ENCODE measurements at regions not wholly inside any gene's neighbourhood (a gene's known extent, or its start where the extent isn't known, plus 50 kb on each side); places are given as distances from the start of the nearest gene placed in this dataset.

GRCh38 chr2:237150186-237150585 lies 64.5 kb downstream of the COPS8 start:
- DNase-seq (ENCODE audit: low read depth in 3 of 3), result no peak

DNA sequence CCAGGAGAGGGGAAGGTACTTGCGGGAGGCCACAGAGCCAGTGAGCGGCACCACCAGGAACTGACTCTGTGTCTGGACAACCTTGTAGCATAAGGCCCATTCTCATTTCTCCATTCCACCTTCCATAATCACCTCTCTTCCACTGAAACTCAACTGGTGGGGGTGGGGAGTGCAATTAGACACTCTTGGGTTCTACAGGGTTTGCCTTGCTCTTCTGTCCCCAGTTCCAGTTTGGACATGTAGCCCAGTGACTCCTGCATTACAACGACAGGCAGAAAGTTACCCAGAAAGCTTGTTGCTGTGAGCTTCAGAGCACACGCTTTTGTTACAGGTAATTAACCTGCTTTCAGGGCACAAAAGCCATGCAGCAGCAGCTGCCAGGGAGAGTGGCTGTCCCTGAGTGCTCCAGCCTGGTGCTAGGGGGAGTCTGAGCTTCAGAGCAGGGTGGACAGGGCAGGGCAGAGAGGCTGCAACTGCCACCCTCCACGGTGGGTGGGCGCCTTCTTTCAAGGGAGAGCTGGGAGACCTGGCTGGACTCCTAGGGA lies 65.2 kb downstream of the COPS8 start:
- DNase-seq (ENCODE audit: low read depth in 3 of 3), result no peak

DNA sequence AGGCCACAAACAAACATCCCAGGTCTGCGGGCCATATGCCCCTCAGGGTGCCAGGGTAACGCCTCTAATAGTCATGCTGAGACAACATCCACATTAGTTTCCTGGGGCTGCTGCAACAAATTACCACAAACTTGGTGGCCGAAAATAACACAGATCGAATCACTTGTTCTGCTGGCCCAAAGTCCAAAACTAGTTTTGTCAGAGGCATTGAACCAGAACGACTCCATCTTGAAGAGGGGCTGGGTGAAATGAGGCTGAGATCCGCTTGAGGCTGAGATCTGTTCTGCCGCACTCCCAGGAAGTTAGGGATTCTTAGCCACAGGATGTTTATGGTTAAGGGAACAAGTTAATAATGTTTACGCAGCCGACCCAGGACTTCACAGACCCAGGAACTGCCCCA lies 66.7 kb downstream of the COPS8 start:
- no peak for DNase-seq (ENCODE audit: low read depth in 3 of 3)

DNA sequence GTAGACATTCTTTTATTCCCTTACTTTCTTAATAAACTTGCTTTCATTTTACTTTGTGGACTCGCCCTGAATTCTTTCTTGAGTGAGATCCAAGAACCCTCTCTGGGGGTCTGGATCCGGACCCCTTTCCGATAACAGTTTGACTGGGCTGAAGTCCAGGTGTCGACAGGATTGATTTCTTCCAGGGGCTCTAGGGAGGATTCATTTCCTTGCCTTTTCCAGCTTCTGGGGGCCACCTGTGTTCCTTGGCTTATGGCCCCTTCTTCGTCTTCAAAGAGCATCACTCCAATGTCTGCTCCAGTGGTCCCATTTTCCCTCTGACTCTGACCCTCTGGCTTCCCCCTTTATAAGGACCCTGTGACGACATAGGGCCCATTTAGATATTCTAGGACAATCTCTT lies 67.5 kb downstream of the COPS8 start:
- DNase-seq (ENCODE audit: low read depth in 3 of 3), result no peak

GRCh38 chr2:237154082-237154638 lies 68.5 kb downstream of the COPS8 start:
- DNase-seq (ENCODE audit: low read depth in 3 of 3), result peak in 2 of 3 experiments; percentile 19 to 46

GRCh38 chr2:237154884-237155851 lies 69.5 kb downstream of the COPS8 start:
- peak in 1 of 3 experiments; percentile 56 for DNase-seq (ENCODE audit: low read depth in 3 of 3)

- peak in 2 of 3 experiments; percentile 22 to 60 for DNase-seq (ENCODE audit: low read depth in 3 of 3)
Observed at GRCh38 chr2:237156031-237156856, 70.6 kb downstream of the COPS8 start.

GRCh38 chr2:237156857-237157779 lies 71.4 kb downstream of the COPS8 start:
- no peak for DNase-seq (ENCODE audit: low read depth in 3 of 3)

- no peak for DNase-seq (ENCODE audit: low read depth in 3 of 3)
Observed at GRCh38 chr2:237157780-237158102, 72.1 kb downstream of the COPS8 start.

DNA sequence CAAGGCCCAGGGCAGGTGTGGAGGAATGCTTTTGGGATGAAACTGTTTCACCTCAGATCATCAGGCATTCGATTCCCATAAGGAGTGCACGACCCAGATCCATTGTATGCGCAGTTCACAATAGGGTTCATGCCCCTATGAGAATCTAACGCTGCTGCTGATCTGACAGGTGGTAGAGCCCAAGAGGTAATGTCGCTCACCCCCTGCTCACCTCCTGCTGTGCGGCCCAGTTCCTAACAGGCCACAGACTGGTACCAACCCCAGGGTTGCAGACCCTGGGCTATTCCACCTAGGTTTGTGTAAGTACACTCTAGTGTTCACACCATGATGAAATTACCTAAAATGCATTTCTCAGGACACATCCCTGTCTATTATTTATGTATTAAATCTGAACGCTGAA lies 72.5 kb downstream of the COPS8 start:
- no peak for DNase-seq (ENCODE audit: low read depth in 3 of 3)

DNA sequence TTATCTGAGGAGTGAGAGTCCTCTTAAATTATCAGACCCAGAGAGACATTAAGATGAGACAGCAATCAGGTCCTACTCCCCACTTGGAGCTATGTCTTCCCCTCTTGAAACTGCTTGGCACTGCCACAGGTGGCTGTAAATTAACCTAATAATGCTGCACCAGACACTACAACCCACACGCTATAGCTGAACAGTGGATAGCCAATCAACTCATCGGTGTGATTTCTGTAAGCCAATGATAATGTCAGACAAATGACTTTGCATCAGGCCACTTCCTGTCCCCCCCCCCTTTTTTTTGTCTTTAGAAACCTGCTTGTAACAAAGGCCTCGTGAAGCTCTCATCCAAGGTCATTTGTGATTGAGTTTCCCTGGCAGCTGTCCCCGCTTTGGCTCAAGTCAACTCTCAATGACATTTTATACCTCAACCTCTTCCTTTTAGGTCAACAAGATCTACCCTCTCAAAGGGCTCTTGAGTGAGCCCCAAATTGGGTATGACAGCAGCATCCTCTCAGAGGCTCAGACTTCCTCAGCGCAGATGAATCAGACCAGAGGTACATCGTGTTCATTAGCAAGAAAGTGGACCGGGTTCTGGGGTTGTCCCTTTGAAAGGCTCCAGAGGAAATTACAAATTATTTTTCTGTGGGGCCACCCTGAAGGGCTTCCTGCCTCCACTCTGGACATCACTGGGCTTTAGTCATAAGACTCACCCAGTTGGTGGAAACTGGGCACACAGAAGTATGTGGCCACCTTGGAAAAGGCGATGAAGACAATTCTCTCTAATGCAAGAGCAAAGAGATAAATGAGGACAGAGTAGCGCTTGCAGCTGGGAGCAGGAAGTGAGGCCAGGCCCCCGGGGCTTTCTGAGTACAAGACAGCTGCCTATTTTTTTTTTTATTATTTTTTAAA lies 73.6 kb downstream of the COPS8 start:
- no peak for DNase-seq (ENCODE audit: low read depth in 3 of 3)

DNA sequence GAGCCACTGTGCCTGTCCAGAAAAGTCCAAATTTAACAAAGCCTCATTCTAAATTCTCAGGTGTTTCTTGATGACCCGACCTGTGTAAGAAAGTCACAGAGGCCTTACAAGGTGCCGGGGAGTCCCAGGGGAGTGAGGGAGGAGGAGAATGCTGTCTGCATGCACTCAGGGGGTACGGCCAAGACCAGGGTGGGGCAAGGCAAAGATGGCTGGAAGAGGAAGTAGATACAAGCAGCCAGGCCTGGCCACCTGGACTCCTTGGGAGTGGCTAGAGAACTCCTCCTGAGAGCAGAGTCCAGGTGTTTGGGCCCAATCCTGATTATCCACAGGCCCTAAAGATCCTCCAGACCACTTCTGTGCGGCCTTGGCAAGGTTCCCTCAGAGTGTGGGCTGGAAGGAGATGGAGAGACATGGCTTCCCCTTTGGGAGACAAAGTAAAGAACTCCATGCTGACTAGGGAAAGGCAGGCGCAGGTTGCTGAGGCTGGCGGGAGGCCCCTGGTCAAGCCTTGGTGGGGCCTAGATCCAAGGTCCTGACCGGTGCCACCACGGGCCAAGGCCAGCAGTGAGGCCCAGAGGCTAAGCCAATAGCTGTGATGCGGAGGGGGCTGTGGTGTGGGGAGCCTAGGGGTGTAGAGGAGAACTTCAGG lies 74.7 kb downstream of the COPS8 start:
- DNase-seq (ENCODE audit: low read depth in 3 of 3), result no peak

GRCh38 chr2:237161189-237161588 lies 75.5 kb downstream of the COPS8 start:
- DNase-seq (ENCODE audit: low read depth in 3 of 3), result no peak

DNA sequence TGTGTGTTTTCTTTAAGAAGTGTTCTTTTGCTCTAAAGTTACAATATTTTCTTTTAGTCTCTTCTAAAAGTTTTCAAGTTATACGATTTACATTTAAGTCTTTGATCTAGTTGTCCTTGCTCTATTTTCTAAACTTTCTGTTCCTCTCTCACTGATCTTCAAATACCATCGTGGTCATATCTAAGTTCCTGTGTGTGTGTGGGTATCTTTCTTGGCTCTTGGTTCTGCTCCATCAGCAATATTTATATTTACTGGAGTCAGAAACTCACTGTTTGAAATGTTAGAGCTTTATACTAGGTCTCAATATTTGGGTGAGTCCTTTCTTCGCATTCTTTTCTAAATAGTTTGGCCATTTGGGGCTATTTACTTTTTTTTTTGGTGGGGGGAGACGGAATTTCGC lies 77.3 kb downstream of the COPS8 start:
- DNase-seq (ENCODE audit: low read depth in 3 of 3), result no peak

DNA sequence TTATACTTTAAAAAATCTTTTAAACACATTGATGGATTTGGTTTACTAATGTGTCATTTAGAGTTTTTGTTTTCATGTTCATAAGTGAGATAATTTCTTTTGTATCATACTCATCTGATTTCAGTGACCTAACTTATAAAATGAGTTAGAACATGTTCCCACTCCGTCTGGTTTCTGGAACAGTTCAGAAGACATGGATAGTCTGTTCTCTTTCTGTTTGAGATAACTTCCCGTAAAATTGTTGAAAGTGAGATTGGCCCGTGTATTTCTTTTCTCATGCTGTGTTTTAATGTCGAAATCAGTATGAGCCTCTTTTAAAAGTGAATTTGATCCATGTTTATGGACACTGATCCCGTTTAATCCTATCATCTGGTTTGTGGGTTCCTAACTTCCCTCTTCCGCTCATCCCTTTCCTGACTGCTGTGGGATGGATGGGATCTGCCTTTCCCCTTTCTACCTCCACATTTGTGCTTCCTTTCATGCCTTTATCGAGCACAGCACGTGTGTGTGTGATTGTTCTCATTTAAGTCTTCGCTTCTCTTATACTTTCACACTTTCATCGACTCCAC lies 78.9 kb downstream of the COPS8 start:
- DNase-seq (ENCODE audit: low read depth in 3 of 3), result no peak

DNA sequence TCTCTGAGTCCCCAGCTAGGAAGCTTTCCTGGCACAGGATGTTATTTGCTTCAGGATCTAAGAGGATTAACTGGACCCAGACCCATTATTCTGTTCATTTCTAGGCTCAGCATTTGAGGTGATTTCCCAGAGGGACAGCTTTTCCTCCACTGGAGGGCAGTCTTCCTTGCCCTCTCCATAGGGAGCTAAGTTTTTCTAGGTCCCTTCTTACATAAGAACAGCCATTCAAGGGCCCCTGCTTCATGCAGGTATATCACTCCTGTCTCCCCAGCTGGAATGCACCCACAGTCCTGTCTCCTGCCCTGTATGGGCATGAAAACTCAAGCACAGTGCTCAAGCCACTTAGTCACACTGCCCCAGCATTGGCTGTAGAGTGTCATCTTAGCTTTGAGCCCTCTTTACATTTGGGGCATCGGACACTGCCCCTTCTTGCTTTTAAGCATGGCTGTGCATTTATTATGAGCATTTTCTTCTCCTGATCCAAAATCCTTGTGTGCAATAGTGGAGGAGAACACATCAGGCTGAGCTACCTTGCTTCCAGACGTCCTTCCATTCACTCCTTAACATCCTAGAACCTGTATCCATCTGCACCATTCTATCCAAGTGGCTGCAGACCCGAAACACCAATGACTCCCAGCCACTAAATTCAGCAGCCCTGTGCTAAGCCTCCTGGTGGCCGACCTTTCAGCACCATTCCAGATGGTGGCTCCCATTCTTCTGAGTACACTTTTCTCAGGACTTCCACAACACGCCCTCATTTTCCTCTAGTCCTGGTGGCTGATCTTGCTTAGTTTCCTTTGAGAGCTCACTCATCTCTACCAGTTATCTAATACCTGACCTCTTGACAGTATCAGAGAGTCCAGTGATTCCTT lies 80.0 kb downstream of the COPS8 start:
- no peak for DNase-seq (ENCODE audit: low read depth in 3 of 3)

- no peak for DNase-seq (ENCODE audit: low read depth in 3 of 3)
Observed at GRCh38 chr2:237167038-237167437, 81.3 kb downstream of the COPS8 start.

- no peak for DNase-seq (ENCODE audit: low read depth in 3 of 3)
Observed at GRCh38 chr2:237167934-237168333, 82.2 kb downstream of the COPS8 start.
